ENCODE measurements at regions not wholly inside any gene's neighbourhood (a gene's known extent, or its start where the extent isn't known, plus 50 kb on each side); places are given as distances from the start of the nearest gene placed in this dataset.

DNA sequence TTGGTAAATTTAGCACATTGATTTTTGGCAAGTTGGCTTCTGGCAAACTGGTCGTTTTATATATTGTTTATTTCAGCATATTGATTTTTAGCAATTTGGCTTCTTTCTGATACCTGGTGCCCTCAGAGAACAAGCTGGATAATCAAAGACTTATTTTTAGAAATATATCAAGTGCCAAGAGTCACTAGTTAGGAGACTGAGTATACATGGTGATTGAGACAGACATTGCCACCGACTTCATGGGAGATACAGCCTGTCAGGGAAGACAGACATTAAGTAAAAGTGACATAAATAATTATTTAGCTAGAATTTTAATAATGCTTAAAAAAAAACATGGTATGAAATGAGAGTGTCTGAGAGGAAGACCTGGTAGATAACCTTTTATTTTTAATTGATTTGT, 242.3 kb upstream of the MTNR1B start:
- TF ChIP-seq EZH2phosphoT487 (IDR thresholded peaks at IDR 0.05) (no peak), EZH2 (IDR thresholded peaks at IDR 0.05) (no peak)
- TF ChIP-seq, protein P1, sequence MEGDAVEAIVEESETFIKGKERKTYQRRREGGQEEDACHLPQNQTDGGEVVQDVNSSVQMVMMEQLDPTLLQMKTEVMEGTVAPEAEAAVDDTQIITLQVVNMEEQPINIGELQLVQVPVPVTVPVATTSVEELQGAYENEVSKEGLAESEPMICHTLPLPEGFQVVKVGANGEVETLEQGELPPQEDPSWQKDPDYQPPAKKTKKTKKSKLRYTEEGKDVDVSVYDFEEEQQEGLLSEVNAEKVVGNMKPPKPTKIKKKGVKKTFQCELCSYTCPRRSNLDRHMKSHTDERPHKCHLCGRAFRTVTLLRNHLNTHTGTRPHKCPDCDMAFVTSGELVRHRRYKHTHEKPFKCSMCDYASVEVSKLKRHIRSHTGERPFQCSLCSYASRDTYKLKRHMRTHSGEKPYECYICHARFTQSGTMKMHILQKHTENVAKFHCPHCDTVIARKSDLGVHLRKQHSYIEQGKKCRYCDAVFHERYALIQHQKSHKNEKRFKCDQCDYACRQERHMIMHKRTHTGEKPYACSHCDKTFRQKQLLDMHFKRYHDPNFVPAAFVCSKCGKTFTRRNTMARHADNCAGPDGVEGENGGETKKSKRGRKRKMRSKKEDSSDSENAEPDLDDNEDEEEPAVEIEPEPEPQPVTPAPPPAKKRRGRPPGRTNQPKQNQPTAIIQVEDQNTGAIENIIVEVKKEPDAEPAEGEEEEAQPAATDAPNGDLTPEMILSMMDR (IDR thresholded peaks at IDR 0.05) = no peak
- H4K20me1 ChIP-seq (ENCODE audit: low read depth) = no peaks in the 10 kb centered on the region
- Mint-ChIP-seq H3K27ac (no peak overlapping the region), H3K4me1 (peaks cover 8% of the 10 kb centered on the region), H3K36me3 (peaks cover 9% of the 10 kb centered on the region), H3K27me3 (ENCODE audit: insufficient read depth, low read depth) (peaks cover 2% of the 10 kb centered on the region), H3K9me3 (peaks cover 6% of the 10 kb centered on the region), H3K4me3 (no peak overlapping the region)
- H3K9me3 ChIP-seq (ENCODE audit: low read depth) = no peaks in the 10 kb centered on the region
- no peaks in the 10 kb centered on the region for H3K36me3 ChIP-seq
- H3K4me1 ChIP-seq = peaks cover 8% of the 10 kb centered on the region
- no peaks in the 10 kb centered on the region for H3K79me2 ChIP-seq (ENCODE audit: low read depth)
- no peak overlapping the region for H3K27ac ChIP-seq
- H3K9ac ChIP-seq = no peak overlapping the region
- DNase-seq (ENCODE audit: low spot score) = no peak
- no peaks in the 10 kb centered on the region for H3F3A ChIP-seq (ENCODE audit: low read depth)
- H3K4me2 ChIP-seq = no peak overlapping the region
- no peaks in the 10 kb centered on the region for H3K27me3 ChIP-seq
- H3K4me3 ChIP-seq = no peak overlapping the region
- no peak overlapping the region for H2AFZ ChIP-seq (replicated peaks)

DNA sequence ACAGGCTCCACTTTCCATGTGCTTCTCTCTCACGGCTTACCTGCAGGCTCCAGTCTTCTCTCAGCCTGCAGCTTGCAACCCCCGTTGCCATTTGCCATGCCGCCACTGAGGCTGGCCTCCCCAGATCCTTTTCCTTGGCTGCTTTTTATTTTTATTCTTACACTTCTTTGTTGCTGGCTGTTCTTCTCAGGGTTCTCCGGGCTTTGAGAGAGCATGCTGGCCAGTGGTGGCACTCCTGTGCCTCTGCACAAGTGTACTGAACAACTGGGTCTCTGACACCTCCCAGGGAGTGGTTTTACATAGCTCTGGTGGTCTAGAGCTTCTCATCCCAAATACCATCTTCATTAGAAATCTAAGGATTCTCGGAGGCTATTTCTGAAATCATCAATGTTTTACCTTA, 241.7 kb upstream of the MTNR1B start:
- Histone ChIP-seq H3K36me3 (no peaks in the 10 kb centered on the region), H3F3A (ENCODE audit: low read depth) (no peaks in the 10 kb centered on the region), H3K4me3 (no peak overlapping the region), H3K27ac (no peak overlapping the region), H3K79me2 (ENCODE audit: low read depth) (no peaks in the 10 kb centered on the region), H3K9me3 (ENCODE audit: low read depth) (no peaks in the 10 kb centered on the region), H3K4me1 (peaks cover 8% of the 10 kb centered on the region), H2AFZ (replicated peaks) (no peak overlapping the region), H3K9ac (no peak overlapping the region), H4K20me1 (ENCODE audit: low read depth) (no peaks in the 10 kb centered on the region), H3K4me2 (no peak overlapping the region), H3K27me3 (no peaks in the 10 kb centered on the region)
- H3K4me3 Mint-ChIP-seq = no peak overlapping the region
- H3K27me3 Mint-ChIP-seq (ENCODE audit: insufficient read depth, low read depth) = no peaks in the 10 kb centered on the region
- TF ChIP-seq EZH2 (IDR thresholded peaks at IDR 0.05) = no peak
- TF ChIP-seq EZH2phosphoT487 (IDR thresholded peaks at IDR 0.05) = no peak
- TF ChIP-seq, protein P1 (IDR thresholded peaks at IDR 0.05) = no peak
- H3K36me3 Mint-ChIP-seq = peaks cover 9% of the 10 kb centered on the region
- no peak overlapping the region for H3K27ac Mint-ChIP-seq
- no peak for DNase-seq (ENCODE audit: low spot score)
- H3K9me3 Mint-ChIP-seq = peaks cover 5% of the 10 kb centered on the region
- peaks cover 8% of the 10 kb centered on the region for H3K4me1 Mint-ChIP-seq

DNA sequence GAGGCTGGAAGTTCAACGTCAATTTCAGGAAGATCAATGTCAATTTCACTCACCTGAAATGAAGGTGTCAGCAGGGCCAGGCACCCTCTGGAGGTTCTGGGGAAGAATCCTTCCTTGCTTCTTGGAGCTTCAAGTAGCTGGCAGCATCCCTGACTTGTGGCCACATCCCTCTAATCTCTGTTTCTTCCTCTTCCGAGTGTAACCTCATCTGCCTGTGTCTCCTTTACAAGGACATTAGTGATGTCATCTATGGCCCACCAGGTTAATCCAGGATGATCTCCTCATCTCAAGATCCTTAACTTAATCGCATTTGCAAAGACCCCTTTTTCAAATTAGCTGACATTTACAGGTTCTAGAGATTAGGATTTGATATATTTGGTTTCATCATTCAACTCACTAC, 240.8 kb upstream of the MTNR1B start:
- no peaks in the 10 kb centered on the region for H3F3A ChIP-seq (ENCODE audit: low read depth)
- H3K4me2 ChIP-seq = no peak overlapping the region
- H3K9ac ChIP-seq = no peak overlapping the region
- TF ChIP-seq EZH2phosphoT487 (IDR thresholded peaks at IDR 0.05) (no peak), EZH2 (IDR thresholded peaks at IDR 0.05) (no peak)
- TF ChIP-seq, protein P1 (IDR thresholded peaks at IDR 0.05) = no peak
- Mint-ChIP-seq H3K27me3 (ENCODE audit: insufficient read depth, low read depth) (no peaks in the 10 kb centered on the region), H3K9me3 (no peaks in the 10 kb centered on the region), H3K4me3 (no peak overlapping the region), H3K27ac (no peak overlapping the region), H3K36me3 (peaks cover 1% of the 10 kb centered on the region), H3K4me1 (peaks cover 8% of the 10 kb centered on the region)
- no peak overlapping the region for H3K27ac ChIP-seq
- no peak overlapping the region for H2AFZ ChIP-seq (replicated peaks)
- H4K20me1 ChIP-seq (ENCODE audit: low read depth) = no peaks in the 10 kb centered on the region
- peaks cover 8% of the 10 kb centered on the region for H3K4me1 ChIP-seq
- no peaks in the 10 kb centered on the region for H3K79me2 ChIP-seq (ENCODE audit: low read depth)
- H3K4me3 ChIP-seq = no peak overlapping the region
- DNase-seq (ENCODE audit: low spot score) = no peak
- H3K9me3 ChIP-seq (ENCODE audit: low read depth) = no peaks in the 10 kb centered on the region
- H3K36me3 ChIP-seq = no peaks in the 10 kb centered on the region
- no peaks in the 10 kb centered on the region for H3K27me3 ChIP-seq
